ENCODE measurements at regions not wholly inside any gene's neighbourhood (a gene's known extent, or its start where the extent isn't known, plus 50 kb on each side); places are given as distances from the start of the nearest gene placed in this dataset.

GRCh38 chr1:238777551-238777950 is 608.8 kb upstream of the CHRM3 start:
- H3K36me3 Mint-ChIP-seq = no peaks in the 10 kb centered on the region
- POLR2A ChIA-PET = no interaction called here
- CTCF ChIA-PET = no interaction called here
- peaks cover 10% of the 10 kb centered on the region for H3K9me3 Mint-ChIP-seq
- H3K27me3 Mint-ChIP-seq (ENCODE audit: low read depth) = no peaks in the 10 kb centered on the region
- ATAC-seq = no peak
- no peak for TF ChIP-seq ESRRA (CRISPR knock-in tag; IDR thresholded peaks at IDR 0.05; ENCODE audit: borderline replicate concordance)
- TF ChIP-seq EMX1 (CRISPR knock-in tag; IDR thresholded peaks at IDR 0.05) = no peak
- TF ChIP-seq IRF2 (CRISPR knock-in tag; IDR thresholded peaks at IDR 0.05; ENCODE audit: borderline replicate concordance, low read depth) = no peak
- no peak for TF ChIP-seq ZNF219 (CRISPR knock-in tag; IDR thresholded peaks at IDR 0.05; ENCODE audit: borderline replicate concordance)
- no peak for TF ChIP-seq FOXJ3 (CRISPR knock-in tag; IDR thresholded peaks at IDR 0.05; ENCODE audit: borderline replicate concordance)
- TF ChIP-seq ZNF138 (CRISPR knock-in tag; conservative IDR thresholded peaks at IDR 0.05) = no peak
- TF ChIP-seq ZNF232 (CRISPR knock-in tag; IDR thresholded peaks at IDR 0.05) = no peak
- no peak for TF ChIP-seq SOX15 (CRISPR knock-in tag; IDR thresholded peaks at IDR 0.05)
- TF ChIP-seq ARID4B (CRISPR knock-in tag; IDR thresholded peaks at IDR 0.05; ENCODE audit: borderline replicate concordance) = no peak
- H3K4me1 Mint-ChIP-seq = no peaks in the 10 kb centered on the region
- no peak overlapping the region for H3K27ac Mint-ChIP-seq
- no peak overlapping the region for H3K4me3 Mint-ChIP-seq
- DNase-seq (ENCODE audit: low spot score) = no peak

- ATAC-seq (no peak), DNase-seq (ENCODE audit: low spot score) (no peak)
- no peak for TF ChIP-seq ZBTB43 (CRISPR knock-in tag; IDR thresholded peaks at IDR 0.05)
- no peak for TF ChIP-seq CREB1 (CRISPR knock-in tag; IDR thresholded peaks at IDR 0.05)
- no peak for TF ChIP-seq AR (CRISPR knock-in tag; IDR thresholded peaks at IDR 0.05)
- CTCF ChIA-PET = no interaction called here
- Mint-ChIP-seq H3K27me3 (ENCODE audit: low read depth) (no peaks in the 10 kb centered on the region), H3K9me3 (peaks cover 5% of the 10 kb centered on the region; the same call in 1 of the 2 replicates), H3K4me3 (no peak overlapping the region), H3K27ac (no peak overlapping the region), H3K36me3 (no peaks in the 10 kb centered on the region), H3K4me1 (no peaks in the 10 kb centered on the region)
- POLR2A ChIA-PET = no interaction called here
These were observed 610.2 kb upstream of the CHRM3 start for GRCh38 chr1:238776126-238776525.

- Mint-ChIP-seq H3K36me3 (no peaks in the 10 kb centered on the region), H3K27me3 (ENCODE audit: low read depth) (no peaks in the 10 kb centered on the region), H3K4me1 (no peaks in the 10 kb centered on the region), H3K9me3 (no peaks in the 10 kb centered on the region), H3K27ac (no peak overlapping the region), H3K4me3 (no peak overlapping the region)
- no peak for DNase-seq (ENCODE audit: low spot score)
- ChIA-PET POLR2A (no interaction called here), CTCF (no interaction called here)
- ATAC-seq = no peak
- TF ChIP-seq NFYB (CRISPR knock-in tag; conservative IDR thresholded peaks at IDR 0.05; ENCODE audit: low read depth) (no peak), ZNF416 (CRISPR knock-in tag; IDR thresholded peaks at IDR 0.05) (no peak), PRRX2 (CRISPR knock-in tag; IDR thresholded peaks at IDR 0.05) (no peak), ATF3 (CRISPR knock-in tag; conservative IDR thresholded peaks at IDR 0.05) (no peak), ZNF423 (CRISPR knock-in tag; IDR thresholded peaks at IDR 0.05) (no peak), ZNF425 (CRISPR knock-in tag; conservative IDR thresholded peaks at IDR 0.05) (no peak), ESRRA (CRISPR knock-in tag; IDR thresholded peaks at IDR 0.05; ENCODE audit: borderline replicate concordance) (no peak), CREM (CRISPR knock-in tag; IDR thresholded peaks at IDR 0.05) (no peak)
These were observed 614.0 kb upstream of the CHRM3 start for GRCh38 chr1:238772322-238772721.
